Esophagus squamous epithelium (tissue), 5 donors: ENCODE measurements at regions not wholly inside any gene's neighbourhood (a gene's known extent, or its start where the extent isn't known, plus 50 kb on each side); places are given as distances from the start of the nearest gene placed in this dataset.

Source experiments
- DNase-seq: peaks from one replicate; lab custom pipeline; 2025; lab: John Stamatoyannopoulos, UW
- H3K27ac ChIP-seq, 4 donors: fragments of 200-600 bp; sonication (generic); one replicate each; pipeline ENCODE4 v1.5.1; 2016 to 2019; ENCODE audit warnings: mild to moderate bottlenecking in 1 of 4
- H3K27me3 ChIP-seq, 4 donors: fragments of 200-600 bp; sonication (generic); 1 replicate in 3 of 4; 2 replicates in 1 of 4; pipeline versions ENCODE4 v1.5.1 to v1.6.0; 2017 to 2021; ENCODE audit warnings: antibody characterized with exemption in 1 of 4
- H3K36me3 ChIP-seq, 3 donors: fragments of 200-600 bp; sonication (generic); one replicate each; pipeline ENCODE4 v1.5.1; 2016 to 2019
- H3K4me1 ChIP-seq, 3 donors: fragments of 200-600 bp; sonication (generic); one replicate each; pipeline ENCODE4 v1.5.1; 2017 to 2019
- H3K4me3 ChIP-seq, 4 donors: fragments of 200-600 bp; sonication (generic); 1 replicate in 3 of 4; 2 replicates in 1 of 4; pipeline ENCODE4 v1.5.1; 2016 to 2019; ENCODE audit warnings: mild to moderate bottlenecking in 2 of 4, moderate library complexity in 1 of 4
- H3K9me3 ChIP-seq, 3 donors: fragments of 200-600 bp; sonication (generic); one replicate each; pipeline ENCODE4 v1.5.1; 2016 to 2019
- POLR2A ChIP-seq, 4 donors: fragments of 450-650 bp; IDR thresholded peaks; one replicate each; pipeline ENCODE4 v1.6.1; 2017; ENCODE audit warnings: antibody characterized with exemption in 4 of 4, mild to moderate bottlenecking in 4 of 4, moderate library complexity in 3 of 4
- WGBS, 2 donors: methylation state at CpG; one replicate each; pipeline ENCODE4 v1.1.5; 2018; 5-methylcytosine and 5-hydroxymethylcytosine counted together
- intact Hi-C: fragments of 100-400 bp; cut with DNase I; formaldehyde crosslinking; loops from one replicate; pipeline ENCODE4 v1.15.0; 2022
- TF ChIP-seq, protein P1 (sequence below), 6 experiments: fragments of 450-650 bp in 4 of 6; fragments of 200-600 bp in 2 of 6; sonication (generic) in 2 of 6; IDR thresholded peaks; one replicate each; pipeline ENCODE4 v1.5.1; 2016 to 2019; ENCODE audit warnings: antibody characterized with exemption in 6 of 6, mild to moderate bottlenecking in 4 of 6, moderate library complexity in 4 of 6
- donor health status: DM: yes; HTN: yes; CAD: no.

DNA sequence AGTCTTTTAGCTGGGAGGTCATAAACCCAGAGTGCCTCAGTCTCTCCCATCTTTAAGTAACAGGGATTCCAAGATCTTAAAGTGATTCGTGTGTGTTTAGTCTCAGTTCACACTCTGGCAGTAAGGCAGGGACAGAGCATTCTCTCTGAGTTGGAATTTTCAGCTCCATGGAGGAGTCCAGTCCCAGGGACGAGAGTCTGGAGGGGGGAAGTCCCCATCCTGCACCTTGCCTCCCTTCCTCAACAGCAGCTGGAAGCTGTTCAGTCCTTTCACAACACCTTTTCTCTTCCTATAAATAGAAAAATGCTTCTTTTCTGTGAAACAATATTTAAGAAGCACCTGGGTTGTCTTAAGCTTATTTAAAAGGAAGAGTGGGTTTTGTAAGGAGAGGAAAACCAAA is 82.0 kb downstream of the KLF5 start:
- no peak for DNase-seq
- no peak overlapping the region for H3K4me3 ChIP-seq
- H3K9me3 ChIP-seq: no peaks in the 10 kb centered on the region
- H3K27me3 ChIP-seq: no peaks in the 10 kb centered on the region
- TF ChIP-seq POLR2A (IDR thresholded peaks at IDR 0.05): no peak
- TF ChIP-seq, protein P1, sequence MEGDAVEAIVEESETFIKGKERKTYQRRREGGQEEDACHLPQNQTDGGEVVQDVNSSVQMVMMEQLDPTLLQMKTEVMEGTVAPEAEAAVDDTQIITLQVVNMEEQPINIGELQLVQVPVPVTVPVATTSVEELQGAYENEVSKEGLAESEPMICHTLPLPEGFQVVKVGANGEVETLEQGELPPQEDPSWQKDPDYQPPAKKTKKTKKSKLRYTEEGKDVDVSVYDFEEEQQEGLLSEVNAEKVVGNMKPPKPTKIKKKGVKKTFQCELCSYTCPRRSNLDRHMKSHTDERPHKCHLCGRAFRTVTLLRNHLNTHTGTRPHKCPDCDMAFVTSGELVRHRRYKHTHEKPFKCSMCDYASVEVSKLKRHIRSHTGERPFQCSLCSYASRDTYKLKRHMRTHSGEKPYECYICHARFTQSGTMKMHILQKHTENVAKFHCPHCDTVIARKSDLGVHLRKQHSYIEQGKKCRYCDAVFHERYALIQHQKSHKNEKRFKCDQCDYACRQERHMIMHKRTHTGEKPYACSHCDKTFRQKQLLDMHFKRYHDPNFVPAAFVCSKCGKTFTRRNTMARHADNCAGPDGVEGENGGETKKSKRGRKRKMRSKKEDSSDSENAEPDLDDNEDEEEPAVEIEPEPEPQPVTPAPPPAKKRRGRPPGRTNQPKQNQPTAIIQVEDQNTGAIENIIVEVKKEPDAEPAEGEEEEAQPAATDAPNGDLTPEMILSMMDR (IDR thresholded peaks at IDR 0.05): no peak
- no peak overlapping the region for H3K27ac ChIP-seq
- H3K4me1 ChIP-seq: peaks cover 7 to 28% (median 9%) of the 10 kb centered on the region in 3 donors
- no peaks in the 10 kb centered on the region for H3K36me3 ChIP-seq
- intact Hi-C loops: no loop called here
- WGBS, 2 donors: 35 to 45% methylated on average over 2 of the region's 2 CpGs

DNA sequence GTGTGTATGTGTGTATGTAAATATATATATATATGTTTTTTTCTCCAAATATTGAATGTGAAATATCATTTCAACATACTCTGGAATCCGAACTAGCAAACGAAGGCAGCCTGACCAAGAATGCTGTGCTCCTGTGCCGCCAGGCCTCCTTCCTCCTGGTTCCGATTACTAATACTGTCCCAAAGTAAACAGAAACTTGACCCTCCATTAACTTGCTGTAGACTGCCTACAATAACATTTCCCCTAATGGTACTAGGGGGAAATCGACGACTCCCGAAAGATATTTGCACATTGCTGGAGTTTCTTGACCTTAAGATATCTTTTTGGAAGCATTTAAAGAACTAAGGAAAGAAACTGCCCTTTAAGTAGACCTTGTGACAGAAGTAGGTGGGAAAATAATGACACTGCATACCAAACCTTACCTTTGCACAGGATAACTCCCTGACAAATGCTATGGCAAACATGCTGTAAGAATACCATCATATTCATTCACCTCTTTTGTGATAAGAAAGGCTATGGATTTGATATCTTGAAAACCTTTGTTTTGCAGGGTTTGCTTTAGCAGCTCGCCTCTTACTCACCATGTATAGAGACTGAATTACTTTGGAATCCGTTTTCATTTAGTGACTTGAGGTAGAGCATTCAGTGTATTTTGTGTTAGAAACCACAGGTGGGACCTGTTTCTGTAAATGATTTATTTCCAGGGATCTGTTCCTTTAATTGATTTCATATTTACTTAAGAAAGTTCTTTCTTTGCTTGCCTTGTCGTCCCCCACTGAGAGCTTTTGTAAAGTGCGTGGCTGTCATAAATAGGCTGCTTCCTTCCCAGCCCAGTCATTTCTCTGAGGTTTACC is 80.1 kb downstream of the KLF5 start:
- intact Hi-C loops: no loop called here
- TF ChIP-seq, protein P1 (IDR thresholded peaks at IDR 0.05): no peak
- TF ChIP-seq POLR2A (IDR thresholded peaks at IDR 0.05): no peak
- H3K4me1 ChIP-seq: peaks cover 7 to 28% (median 9%) of the 10 kb centered on the region in 3 donors
- no peak for DNase-seq
- no peak overlapping the region for H3K27ac ChIP-seq
- 75% methylated on average over 11 of the region's 11 CpGs for WGBS, 2 donors
- H3K27me3 ChIP-seq: no peaks in the 10 kb centered on the region
- H3K9me3 ChIP-seq: no peaks in the 10 kb centered on the region
- no peak overlapping the region for H3K4me3 ChIP-seq
- H3K36me3 ChIP-seq: no peaks in the 10 kb centered on the region

DNA sequence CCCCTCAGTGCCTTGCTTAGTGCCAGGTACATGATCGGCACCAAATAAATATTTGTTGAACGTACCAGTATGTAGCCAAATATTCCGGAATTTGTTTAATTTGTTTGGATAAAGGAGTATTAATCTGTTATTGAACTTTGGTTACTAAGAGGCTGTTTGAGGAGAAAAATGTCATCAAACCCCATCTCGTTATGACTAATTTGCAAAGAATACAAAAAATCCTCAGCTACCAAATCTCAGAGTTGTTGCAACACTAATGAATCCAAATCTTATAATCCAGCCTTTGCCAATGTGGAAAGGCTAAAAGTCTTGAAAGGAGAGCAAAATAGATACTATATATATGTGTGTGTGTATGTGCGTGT is 79.5 kb downstream of the KLF5 start:
- Histone ChIP-seq H3K9me3 (no peaks in the 10 kb centered on the region), H3K36me3 (no peaks in the 10 kb centered on the region), H3K4me3 (no peak overlapping the region), H3K27ac (no peak overlapping the region), H3K4me1 (peaks cover 7 to 28% (median 9%) of the 10 kb centered on the region in 3 donors), H3K27me3 (no peaks in the 10 kb centered on the region)
- TF ChIP-seq POLR2A (IDR thresholded peaks at IDR 0.05): no peak
- TF ChIP-seq, protein P1 (IDR thresholded peaks at IDR 0.05): no peak
- WGBS, 2 donors: 61 to 67% methylated on average over 5 of the region's 5 CpGs
- intact Hi-C loops: no loop called here
- DNase-seq: no peak

DNA sequence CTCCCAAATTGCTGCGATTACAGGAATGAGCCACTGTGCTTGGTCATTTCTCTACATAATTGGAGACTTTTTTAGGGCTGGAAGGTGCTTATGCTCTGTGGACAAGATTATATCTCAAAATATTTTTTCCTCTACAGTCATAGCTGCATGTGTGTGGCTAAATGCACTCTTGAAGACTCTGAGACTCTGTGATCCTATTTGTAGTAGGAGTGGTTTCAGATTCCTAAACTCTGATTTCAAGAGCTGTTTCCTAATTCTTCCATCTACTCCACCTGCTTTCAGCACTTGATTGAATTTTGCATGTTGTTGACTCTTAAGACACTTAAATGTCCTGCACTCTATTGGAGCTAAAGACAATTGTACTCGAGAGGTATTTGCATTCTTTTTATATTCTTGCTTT is 78.0 kb downstream of the KLF5 start:
- WGBS, 2 donors: 81 to 91% methylated on average over 2 of the region's 2 CpGs
- Histone ChIP-seq H3K27ac (no peak overlapping the region), H3K36me3 (no peaks in the 10 kb centered on the region), H3K27me3 (no peaks in the 10 kb centered on the region), H3K4me3 (no peak overlapping the region), H3K9me3 (no peaks in the 10 kb centered on the region), H3K4me1 (peaks cover 2 to 19% (median 7%) of the 10 kb centered on the region in 3 donors)
- TF ChIP-seq, protein P1 (IDR thresholded peaks at IDR 0.05): no peak
- TF ChIP-seq POLR2A (IDR thresholded peaks at IDR 0.05): no peak
- intact Hi-C loops: no loop called here
- DNase-seq: no peak

DNA sequence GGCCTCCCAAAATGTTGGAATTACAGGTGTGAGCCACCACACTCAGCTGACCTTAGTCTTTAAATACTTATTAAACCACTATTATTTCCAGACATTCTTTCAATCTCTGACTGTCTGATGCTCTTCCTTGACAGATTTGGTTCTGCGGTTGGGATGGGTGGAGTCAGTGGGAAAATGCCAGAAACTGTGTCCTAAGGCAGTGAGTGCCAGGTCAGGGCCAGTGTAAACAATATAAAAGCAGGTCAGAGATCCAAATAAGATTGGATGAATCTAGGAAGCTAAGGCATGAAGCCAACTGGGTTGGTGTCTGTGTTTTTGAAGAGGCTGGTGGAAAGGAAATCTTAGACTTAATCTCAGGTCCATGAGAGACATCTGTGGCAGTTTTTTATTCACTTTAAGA is 74.7 kb downstream of the KLF5 start:
- intact Hi-C loops: no loop called here
- DNase-seq: no peak

More for the DNA sequence above, 74.7 kb downstream of the KLF5 start:
- TF ChIP-seq, protein P1 (IDR thresholded peaks at IDR 0.05): no peak
- TF ChIP-seq POLR2A (IDR thresholded peaks at IDR 0.05): no peak
- Histone ChIP-seq H3K9me3 (no peaks in the 10 kb centered on the region), H3K36me3 (no peaks in the 10 kb centered on the region), H3K27me3 (no peaks in the 10 kb centered on the region), H3K4me3 (no peak overlapping the region), H3K4me1 (peaks cover 0 to 4% (median 0%) of the 10 kb centered on the region in 3 donors), H3K27ac (no peak overlapping the region)
- 50% methylated on average over 1 of the region's 1 CpG; no CpG with 5 or more reads in 1 of the 2 donors for WGBS, 2 donors
